HG03565 (cell line): ENCODE measurements at regions not wholly inside any gene's neighbourhood (a gene's known extent, or its start where the extent isn't known, plus 50 kb on each side); places are given as distances from the start of the nearest gene placed in this dataset.

ENCODE experiments used
- ATAC-seq: cut with Tn5 transposase; IDR thresholded peaks from one replicate; pipeline ENCODE4 v1.9.1; 2021; ENCODE audit warnings: mild to moderate bottlenecking, moderate library complexity; ENCODE audit not compliant: unreplicated experiment

DNA sequence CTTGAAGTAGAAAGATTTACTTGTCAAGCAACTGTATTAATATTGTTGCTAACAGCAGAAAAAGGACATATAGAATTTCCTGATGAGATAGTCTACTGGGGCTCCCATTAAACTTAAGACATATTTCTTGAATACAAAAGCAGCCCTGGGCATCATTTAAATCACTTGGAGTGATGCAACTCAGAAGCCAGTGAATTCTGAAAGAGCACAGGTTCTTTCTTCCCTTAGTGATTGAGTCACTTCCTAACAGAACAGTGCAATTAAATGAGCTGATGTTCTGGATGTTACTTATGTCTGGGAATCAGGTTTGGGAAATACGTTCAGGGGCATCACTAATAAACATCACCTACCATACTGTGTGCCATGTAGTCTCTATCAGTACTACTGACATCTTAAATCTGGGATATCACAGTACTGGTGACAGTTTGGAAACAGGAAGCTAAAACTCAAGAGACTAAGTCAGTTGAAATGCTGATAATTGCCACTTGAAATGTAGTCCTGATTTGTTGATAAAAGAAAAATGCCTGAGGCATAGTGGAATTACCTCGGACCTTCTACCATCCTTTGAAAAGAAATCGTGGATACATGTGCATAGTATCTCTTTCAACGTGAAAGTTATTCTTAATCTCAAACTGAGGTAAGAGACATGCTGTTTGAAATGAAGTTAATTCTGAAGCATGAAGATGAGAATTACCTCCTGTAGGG lies 249.2 kb upstream of the GPRIN3 start:
- no peak for ATAC-seq

DNA sequence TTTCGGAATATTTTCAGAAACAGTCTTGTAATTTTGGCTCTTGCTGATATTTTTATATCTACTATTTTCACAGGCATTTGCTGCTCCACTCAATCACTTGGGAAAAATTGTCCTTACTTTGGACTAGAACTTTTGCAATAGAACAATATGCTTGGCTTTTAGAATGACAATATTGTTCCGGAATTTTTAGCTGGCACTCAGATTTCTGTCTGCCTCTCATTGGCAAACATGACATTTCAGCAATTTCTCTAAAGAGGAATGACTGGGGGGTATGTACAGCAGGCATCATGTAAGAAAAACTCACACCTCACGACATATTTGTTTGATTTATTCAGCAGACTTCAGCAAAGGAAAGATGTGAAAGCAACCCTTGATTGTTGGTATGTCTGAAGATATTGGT lies 243.6 kb upstream of the GPRIN3 start:
- ATAC-seq: no peak

- no peak for ATAC-seq
Measured at GRCh38 chr4:89549907-89550306, 242.3 kb upstream of the GPRIN3 start.

DNA sequence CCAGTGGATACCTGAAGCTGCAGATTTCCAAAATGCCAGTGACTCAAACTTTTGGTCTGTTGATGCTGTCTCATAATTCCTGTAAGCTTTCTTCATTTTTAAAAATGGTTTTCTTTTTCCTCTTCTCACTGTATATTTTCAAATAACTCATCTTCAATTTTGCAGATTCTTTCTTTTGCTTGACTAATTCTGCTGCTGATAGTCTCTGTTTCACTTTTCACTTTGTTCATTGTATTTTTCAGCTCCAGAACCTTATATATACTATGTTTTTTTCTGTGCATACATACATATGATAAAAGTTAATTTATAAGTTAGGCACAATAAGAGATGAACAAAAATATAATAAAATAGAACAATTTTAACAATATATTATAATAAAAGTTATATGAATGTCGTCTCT lies 237.7 kb upstream of the GPRIN3 start:
- ATAC-seq: no peak

- no peak for ATAC-seq
Measured at GRCh38 chr4:89541998-89542397, 234.4 kb upstream of the GPRIN3 start.

- ATAC-seq: no peak
Measured at GRCh38 chr4:89539797-89540711, 232.5 kb upstream of the GPRIN3 start.

DNA sequence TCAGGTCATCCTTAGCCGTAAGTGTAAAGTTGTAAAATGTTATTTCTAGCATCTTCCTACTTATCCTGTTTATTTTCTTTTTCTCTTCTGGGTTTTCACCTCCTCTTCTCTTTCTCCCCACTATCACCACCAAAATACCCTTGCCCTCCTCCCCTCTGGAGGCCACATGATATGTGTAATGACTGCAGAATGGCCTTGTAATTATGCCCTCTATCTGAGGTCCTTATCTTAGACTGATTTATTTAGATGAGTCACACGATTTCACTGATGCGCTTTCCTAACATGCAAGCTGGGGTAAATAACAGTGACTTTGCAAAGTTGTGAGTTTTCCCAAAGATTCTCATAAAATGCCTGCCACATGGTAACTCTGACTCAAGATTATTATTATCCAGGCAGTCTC lies 231.8 kb upstream of the GPRIN3 start:
- no peak for ATAC-seq

GRCh38 chr4:89538886-89539285 lies 231.3 kb upstream of the GPRIN3 start:
- ATAC-seq: no peak

- no peak for ATAC-seq
Measured at GRCh38 chr4:89538171-89538570, 230.6 kb upstream of the GPRIN3 start.

DNA sequence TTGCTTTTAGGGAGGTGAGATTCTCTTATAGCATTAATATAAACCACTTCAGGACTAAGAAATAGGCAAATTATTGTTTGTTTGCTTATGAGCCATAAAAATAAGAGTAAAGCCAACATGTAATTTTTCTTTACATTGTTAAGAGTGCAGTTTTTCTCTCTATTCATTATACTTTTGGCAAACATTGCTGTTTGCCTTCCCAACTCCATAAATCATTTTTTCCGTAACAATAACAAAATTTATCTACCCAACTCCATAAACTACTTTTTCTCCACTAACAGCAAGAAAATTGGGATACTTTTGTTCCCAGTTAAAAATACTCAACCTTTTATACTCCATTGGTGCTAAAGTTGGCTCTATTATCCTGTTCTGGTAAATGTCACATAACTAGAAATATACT lies 229.7 kb upstream of the GPRIN3 start:
- no peak for ATAC-seq

GRCh38 chr4:89535251-89535650 lies 227.7 kb upstream of the GPRIN3 start:
- ATAC-seq: no peak

DNA sequence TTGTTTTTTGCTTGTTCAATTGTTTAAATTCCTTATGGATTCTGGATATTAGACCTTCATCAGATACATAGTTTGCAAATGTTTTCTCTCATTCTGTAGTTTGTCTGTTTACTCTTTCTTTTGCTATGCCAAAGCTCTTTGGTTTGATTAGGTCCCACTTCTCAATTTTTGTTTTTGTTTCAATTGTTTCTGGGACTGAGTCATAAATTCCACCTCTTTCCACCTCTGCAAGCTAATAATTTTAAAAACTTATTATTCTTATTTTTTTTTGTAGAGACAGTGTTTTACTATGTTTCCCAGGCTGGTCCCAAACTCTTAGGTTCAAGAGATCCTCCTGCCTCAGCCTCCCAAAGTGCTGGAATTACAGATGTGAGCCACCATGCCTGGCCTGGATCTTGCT lies 226.8 kb upstream of the GPRIN3 start:
- ATAC-seq: no peak

- ATAC-seq: no peak
Measured at GRCh38 chr4:89531932-89532640, 224.5 kb upstream of the GPRIN3 start.

- ATAC-seq: no peak
Measured at GRCh38 chr4:89528526-89529133, 221.0 kb upstream of the GPRIN3 start.

GRCh38 chr4:89521826-89522225 lies 214.2 kb upstream of the GPRIN3 start:
- ATAC-seq: no peak

DNA sequence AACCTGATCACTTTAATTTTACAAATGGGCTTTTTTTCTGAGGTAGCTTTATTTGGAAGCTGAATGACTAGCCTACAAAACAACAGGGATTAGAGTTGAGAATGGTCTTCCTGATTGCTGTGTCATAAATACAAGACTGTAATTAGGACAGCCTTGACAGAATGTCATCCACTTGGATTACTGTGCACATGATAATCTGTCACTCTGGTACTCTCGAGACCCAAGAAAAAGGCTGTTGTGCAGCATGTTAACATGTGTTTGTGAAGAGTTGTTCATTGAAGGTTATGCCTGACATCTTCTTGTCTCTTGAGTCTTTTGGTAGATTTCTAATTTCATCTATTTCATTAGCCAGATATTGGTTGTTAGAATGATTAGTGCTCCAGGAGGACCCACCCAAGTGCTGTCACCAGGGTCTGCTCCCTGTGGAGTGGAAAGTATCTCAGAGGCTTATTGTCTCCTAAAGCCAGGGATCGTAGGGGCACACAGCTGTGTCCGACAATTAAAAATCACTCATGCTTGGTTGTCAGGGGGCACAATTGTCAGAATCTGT lies 212.2 kb upstream of the GPRIN3 start:
- ATAC-seq: no peak

DNA sequence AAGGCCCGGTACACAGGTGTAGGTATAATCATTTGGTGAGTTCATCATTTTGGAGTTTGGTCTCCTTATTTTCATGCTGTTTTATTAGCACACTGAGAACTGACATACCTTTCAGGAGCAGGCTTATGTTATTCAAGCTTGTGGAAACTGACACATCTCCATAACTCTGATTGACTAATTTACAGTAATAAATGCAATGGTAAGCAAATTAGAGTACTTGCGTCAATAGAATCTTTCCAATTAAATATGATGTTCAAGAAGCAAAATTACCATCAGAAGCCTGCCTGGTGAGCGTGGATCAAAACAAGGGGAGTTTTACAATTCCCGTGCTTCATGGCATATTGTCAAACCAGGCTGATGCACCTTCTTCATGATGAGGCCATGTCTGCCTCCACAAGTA lies 210.7 kb upstream of the GPRIN3 start:
- ATAC-seq: no peak

- no peak for ATAC-seq
Measured at GRCh38 chr4:89514811-89515210, 207.2 kb upstream of the GPRIN3 start.

DNA sequence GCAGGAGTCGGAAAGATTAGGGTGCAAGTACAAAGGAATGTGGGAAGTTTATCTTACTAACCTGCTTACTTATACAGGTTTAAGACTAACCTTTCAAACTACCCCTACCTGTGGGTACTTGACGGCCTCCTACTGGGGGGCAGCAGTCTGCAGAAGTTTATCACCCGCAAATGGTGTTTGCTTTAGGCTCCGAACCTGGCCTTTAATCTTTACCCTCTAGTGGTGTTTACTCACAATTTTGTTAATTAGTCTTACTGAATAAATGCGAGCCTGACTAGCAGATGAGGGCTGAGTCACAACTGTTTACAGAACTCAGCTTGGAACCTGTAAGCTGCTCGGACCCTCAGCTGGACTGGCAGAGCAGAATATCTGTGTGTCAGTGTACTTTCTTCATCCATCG lies 204.2 kb upstream of the GPRIN3 start:
- no peak for ATAC-seq

DNA sequence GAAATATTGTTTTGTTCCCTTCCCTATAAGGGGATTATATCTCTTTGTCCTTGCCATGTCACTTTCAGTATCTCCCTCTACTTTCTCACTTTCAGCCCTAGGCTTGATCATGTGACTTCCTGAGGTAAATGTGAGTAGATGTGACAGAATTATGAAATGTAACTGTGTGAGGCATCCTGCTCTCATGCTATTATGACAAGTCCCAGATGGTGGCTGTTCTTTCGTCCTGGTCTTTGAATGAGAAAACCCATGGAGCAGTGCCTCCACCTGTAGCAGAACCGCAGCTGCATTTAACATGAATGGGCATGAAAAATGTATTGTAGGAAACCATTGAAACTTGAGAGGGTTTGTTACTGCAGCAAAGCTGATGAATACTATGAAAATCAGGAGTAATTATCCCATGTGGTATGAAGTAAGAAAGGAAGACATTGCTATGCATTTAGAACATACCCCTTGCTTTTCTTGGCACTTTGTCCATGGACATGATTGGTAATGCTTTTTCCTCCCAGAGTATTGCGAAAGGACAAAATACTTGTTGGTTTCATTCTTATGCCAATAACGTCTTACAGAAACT lies 202.2 kb upstream of the GPRIN3 start:
- ATAC-seq: peak; percentile 100
